CD4-positive, alpha-beta T cell treated with Interleukin-6 at 100 ng/mL for 8 hours (primary cell): ENCODE measurements at regions not wholly inside any gene's neighbourhood (a gene's known extent, or its start where the extent isn't known, plus 50 kb on each side); places are given as distances from the start of the nearest gene placed in this dataset.

Experiments
- DNase-seq: peaks from one replicate; pipeline ENCODE4 v3.0.0-alpha.2; 2020; ENCODE audit warnings: mixed read lengths, low spot score

DNA sequence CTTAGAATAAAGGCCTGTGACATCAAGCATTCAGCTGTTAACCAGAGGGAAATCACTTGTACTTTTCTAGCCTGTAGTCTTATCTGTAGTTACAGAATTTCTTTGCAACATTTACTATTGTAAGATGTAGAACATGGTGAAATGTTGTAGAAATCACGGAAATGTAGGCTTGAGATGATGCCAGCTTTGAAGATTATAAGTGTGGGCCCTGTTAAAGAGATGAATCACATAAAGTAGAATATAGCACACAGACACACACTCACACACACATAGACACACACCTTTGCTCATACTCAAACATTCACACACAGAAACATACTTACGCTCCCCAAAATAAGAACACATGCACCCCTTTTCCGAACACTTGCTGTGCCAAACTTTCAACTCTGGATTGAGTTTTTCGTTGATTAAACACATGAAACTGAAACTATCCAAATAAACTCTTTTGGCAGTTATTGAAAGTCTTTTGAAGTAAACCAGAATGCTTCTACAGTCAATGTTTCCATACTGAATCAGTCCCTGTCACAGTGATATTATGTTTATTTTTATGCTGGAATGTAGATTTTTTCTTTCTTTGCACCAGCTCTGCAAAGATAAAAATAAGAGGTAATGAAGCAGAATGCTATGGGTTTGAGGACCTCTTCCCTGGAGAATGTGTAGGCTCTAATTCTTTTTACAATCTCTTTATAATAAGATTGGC, 230.3 kb upstream of the MEOX2 start:
- no peak for DNase-seq

DNA sequence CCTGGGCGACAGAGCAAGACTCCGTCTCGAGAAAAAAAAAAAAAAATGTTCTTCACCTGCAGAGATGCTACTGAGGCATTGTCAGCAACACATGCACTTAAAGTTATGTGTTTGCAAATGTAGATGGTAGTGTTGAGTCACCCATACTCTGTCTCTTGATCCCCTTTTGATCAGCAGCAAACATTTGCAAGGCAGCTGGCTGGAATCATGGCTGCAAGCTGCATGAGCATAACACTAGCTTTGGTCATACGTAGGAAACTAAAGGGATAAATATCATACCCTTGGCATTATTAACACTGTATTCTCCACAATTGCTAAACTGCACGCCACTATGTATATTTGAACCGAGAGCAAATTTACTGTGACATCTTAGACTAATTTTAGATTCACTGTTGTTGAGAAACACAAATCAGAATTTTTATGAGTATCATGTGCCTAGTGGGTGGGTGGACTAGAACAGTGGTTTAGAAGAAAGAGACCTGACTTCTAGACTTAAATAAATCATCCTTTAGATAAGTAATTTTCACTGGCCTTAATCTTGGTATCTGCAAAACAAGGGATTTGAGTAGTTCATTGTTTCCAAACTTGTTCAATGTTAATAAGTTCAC, 229.3 kb upstream of the MEOX2 start:
- no peak for DNase-seq

DNA sequence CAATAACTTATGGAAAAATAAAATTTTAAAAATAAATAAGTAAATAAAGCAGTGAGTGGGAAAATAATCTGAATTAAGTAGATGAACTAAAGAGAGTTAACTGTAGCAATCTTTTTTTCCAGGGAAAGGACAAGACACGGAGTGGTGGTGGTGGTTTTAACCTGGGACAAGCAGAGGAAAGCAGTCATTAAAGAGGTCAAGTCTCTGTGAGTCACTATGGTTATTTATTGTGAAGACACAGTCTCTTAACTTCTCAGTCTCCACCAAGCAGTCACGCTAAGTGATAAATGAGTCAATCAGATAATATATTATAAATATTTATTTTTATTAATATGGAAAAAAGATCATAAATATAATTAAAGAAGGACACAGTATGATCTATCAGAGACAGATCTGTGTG, 228.1 kb upstream of the MEOX2 start:
- no peak for DNase-seq

DNA sequence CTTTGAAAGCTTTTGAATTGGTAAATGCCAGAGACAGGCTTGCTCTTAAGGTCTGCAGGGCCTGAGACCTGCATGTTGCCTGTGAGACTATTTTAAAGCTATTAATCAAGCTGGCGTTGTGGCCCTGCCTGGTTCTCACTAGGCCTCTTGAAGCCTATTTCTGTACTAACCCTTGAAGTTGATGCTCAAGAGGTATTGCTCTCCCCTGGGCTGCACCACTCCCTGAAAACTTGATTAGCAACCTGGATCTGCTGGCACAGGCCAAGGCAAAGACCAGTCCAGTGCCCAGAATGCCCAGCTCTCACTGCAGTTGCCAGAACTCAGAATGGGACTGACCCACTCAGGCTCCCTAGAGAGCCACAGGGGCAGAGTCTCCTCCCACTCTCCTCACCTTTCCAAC, 220.0 kb upstream of the MEOX2 start:
- DNase-seq = no peak

DNA sequence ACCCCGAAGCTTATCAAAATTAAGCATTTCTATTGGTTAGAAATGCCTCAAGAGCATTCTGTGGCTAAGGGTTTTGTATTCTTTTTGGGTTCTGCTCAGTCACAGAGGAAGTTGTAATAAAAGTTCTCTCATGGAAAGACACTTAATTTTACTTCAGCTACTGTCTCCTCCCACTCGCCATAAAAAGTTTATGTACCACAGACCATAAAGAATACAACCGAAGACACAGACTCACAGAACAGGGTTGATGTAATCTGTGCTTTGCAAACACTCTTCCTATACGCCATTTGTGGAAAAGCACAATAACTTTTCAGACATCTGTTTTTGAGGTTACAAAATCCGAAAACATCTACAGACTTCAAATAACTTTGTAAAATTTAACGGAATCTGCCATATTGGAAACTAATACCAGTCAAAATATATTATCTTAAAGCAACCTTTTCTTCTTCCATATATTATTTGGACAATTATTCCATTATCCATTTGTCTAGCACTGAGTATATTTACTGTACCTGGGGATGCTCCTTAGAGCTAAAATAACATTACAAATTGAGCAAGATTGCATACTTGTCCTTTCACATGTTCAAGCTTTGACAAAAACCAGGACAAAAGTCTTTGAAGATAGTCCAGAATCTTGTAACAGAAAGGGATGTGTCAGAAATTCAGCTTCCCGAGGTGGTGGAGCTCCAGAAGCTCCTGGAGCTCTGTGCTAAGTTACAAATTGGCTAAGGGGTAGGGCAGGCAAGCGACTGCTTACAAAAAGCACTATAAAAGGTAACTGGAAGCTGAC, 219.0 kb upstream of the MEOX2 start:
- no peak for DNase-seq

DNA sequence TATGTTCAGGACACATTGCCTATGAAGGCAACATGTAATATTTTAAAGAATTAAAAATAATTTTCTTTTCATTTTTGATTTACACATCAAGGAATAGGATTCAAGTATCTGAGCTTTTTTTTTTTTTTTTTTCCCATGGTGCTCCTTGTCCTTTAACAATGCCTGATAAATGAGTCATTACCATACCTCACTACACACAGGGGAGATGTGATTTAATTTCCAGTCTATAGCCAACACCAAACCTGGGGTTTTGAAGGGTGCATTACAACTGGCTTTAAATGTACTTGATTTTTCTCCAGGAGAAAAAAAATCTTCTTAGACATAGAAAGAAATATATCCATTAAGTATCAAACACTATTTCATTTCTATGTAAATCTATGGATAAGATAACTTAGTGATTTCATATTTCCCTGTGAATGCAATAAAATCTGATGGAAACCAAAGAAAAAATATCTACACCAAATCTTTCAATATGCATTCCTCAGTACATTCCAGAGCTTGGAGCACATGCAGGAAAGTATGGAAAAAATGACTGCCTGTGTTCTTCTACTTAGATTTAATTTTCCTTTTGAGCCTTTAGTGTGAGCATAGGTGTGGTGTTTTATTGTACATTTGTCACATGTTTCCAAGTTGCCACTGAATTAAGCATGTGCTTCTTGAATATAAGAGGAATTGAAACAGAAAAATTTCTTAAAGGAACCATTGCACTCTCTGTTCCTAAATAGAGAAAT, 204.8 kb upstream of the MEOX2 start:
- no peak for DNase-seq

DNA sequence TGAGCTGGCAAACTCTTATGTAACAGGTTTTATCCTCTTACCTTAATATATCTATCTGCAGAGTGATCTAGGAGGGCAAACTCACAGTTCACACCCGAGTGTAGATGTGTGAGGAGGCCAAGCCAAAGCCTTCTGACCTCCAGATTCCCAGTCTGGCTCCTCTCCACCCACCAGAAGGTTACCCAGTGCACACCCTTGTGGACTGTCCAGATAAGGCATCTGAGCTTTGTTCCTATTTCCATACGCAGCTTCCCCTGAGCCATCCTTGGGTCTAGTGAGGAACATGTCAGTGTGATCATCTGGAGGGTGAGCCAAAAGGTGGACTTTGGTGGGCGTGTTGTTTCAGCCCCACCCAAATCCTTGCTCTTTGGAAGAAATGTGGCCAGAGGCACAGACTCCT, 203.0 kb upstream of the MEOX2 start:
- DNase-seq = no peak

DNA sequence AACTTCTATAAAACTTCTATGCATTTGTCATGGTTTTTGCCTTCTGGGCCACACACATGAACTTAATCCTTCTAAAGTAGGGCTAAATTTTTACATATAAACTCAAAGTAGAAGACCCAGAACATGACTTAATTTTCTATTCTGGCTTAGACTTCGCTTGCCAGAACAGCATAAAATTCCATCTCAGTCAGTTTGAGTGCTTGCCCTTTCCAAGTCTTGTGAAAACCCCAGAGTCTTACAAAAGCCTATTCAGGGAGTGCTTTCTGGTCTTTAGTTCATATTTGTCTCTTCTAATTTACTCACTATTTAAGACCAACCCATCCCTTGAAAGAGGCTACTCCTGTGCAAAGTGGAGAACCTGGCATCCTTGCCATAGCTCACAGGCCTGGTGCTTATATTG, 201.6 kb upstream of the MEOX2 start:
- DNase-seq = no peak

DNA sequence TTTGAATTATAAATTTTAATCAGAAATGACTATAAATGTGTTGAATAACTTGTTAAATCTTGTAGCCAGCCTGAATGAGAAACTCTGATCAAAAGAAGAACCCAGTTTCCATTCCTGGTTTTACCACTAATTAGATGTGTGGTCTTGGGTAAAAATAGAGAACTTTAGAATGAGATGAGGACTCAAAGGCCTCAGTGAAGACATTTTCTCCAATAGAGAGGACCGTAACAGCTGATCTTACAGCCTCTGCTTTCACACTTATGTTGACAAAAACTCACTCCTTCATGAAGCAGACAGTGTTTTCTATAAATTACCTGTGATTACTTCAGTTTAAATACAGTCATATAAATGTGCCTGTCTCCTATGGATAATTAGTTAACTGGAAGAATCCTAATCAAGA, 200.1 kb upstream of the MEOX2 start:
- DNase-seq = no peak

DNA sequence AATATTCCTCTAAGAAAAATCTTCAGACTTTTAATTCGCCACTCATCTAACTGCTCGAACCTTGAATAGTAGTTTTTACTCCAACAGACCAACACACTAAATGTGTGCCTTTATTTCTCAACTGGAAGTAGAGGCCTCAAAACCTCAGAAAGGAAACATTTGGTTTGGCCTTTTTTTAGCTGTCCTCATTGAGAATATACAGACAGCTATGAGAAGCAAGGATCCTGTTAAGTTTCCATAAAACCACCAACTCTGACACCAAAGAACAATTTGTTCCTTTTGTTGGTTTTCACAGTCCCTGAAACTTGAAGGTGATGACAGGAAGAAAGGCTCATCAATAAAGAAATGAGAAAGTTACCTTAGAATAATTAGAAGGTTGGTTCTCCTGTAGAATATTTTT, 199.2 kb upstream of the MEOX2 start:
- DNase-seq = no peak

DNA sequence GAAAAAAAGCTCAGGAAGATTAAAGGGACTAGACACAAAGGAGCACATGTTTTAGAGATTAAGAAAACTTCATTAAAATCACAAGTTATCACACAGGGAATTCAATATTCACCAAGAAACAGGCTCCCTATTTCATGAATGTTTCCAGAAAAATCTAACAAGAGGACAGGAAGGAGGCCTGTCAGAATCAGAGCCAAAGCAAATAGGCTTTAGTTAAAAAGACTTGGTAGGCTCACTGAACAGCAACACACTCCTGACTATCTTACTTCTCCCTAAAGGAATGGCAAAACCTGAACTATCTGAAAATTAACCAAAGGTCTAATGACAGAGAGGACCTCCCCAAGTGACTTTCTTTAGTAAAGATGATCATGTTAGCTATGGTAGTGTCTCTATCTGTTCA, 188.3 kb upstream of the MEOX2 start:
- no peak for DNase-seq

DNA sequence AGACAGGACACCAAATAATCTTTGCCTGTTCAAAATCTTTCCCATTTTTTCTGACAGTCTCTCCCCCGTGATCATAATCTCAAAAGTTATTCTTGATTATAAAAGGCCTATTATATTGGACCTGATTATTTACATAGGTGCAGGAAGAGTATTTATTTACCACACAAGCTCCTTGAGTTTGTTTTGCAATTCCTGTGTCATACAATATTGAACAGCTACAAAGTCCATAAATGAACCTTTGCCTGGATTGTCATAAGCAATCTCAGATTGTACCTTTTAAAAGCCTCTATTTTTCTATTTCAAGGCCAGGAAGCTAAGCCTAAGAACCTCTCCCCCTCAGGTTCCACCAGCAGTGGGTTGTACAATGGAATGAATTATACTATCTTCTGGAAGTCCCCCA, 183.9 kb upstream of the MEOX2 start:
- no peak for DNase-seq

DNA sequence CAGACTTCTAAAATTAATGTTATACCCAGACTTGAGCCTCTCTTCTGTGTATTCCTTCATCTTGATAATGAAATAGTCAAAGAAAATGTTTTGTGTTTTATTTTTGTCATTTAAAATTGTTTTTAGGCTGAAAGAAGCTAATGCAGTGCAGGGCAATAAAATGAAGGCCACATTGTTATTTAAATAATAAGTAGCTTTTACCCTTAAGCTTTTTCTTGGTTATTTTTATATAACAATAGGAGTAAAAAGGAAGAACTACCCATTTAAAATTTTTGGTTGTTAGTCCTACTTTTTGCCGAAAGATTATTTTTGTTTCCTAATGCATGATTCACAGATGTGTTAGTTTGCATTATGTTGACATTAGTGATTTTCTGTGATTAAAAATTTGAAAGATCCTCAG, 181.0 kb upstream of the MEOX2 start:
- no peak for DNase-seq

DNA sequence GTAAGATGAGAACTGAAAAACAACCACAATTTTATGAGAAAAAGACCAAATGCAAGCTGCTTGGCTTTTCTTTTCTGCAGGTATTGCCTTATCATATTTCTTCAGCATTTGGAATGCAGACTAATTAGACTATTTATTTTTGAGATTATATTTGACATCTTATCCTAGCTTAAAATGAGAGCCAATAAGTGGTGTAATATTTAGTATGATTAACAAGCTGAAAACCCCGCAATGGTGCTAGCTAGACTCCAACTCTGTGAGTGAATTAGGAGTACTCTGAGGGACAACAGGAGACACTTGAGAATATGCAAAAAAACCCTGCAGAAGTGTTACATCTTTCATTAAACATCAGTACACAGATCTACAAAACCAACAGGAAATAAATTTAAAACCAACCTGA, 180.3 kb upstream of the MEOX2 start:
- no peak for DNase-seq

DNA sequence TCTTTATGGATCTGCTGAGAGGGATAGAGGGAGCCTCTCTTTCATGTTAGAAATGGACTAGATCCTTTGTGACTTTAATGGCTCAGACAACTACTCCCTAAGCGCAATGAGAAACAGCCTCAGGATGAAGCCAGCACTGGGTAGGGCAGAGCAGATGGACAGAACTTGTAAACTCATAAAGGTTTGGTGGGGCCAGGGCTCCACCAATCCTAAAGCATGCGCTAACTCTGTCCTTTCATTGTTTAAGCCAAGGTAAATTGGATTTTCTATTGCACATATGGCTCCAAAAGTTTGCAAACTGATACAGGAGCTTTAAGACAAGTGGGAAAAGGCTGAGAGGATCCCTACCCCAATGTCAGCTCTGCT, 178.1 kb upstream of the MEOX2 start:
- no peak for DNase-seq

DNA sequence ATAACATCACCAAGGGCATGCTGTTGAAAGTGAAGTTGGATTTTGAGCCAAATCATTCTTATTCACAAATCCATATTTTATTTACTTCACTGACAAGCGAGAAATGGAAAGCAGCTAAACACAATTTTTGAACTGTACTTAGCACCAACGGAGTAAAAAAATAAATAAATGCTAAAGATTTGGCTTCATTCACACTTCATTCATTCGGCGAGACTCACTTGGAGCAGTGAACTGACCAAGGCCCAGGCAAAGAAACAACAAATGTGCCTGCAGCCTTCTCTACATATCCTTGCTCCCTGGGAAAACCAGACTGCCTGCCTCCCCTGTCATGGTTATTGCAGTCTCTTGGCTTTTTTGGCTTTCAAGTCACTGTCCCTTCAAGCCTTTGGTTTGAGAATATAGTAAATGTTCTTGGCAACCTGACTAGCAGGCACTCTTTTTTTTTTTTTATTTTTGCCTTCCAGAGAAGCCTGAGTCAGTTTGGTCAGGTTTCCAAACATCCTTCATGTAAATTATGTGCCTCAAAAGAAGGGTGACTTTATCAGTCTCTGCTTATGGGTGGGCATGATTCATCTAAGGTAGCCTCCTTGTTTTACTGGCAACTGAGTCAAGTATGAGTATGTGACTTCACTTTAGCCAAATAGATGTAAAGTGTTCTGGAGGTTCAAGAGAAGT, 177.6 kb upstream of the MEOX2 start:
- DNase-seq = no peak

DNA sequence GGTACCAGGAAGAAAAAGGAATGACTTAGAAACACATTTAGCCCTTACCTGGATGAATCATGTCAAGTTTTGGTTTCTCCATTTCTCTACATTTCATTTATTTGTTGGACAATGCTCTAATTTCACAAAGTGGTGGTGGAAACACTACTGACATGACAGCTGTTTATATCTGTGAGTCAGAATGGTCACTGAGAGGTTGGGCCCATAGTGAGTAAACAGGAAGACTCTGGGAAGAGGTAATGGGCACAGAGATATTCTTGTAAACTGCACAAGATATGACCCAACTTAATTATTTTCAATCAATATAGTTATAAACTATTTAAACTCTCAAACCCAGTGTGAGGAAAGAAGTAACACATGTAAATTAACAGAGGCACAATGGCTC, 176.3 kb upstream of the MEOX2 start:
- no peak for DNase-seq

DNA sequence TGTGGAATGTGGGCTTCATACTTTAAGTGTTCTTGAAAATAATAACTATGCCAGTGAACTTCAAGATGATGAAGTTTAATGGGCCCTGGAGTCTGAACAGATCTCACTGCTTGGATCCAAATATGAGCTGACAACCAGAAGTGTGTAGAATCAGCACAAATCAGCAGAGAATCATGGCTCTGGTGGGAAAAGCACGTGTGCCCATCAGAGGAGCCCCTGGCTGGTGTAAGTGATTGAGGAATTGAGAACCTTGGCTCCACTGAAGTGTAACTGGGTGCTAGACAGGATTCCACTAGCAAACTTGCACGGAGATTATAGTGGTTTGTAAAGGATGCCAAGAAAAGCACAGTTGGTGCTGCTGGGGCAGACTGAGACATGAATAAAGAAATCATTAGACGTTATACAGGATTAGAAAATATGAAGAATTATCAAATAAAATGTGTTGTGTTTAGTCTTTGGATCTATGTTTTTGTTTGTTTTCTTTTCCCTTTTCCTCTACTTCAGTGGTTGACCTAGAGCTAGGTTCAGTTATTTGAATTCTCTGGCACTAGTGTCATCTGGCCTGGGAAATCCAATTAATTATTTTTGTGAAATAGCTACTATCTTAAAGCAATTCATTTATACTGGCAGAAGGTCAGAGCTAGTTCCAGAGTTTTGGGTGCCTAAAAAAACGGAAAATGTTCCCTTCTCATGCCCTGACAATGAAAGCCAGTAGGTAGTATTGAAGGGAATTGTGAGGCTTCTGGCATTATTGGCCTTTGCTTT, 175.7 kb upstream of the MEOX2 start:
- DNase-seq = no peak

DNA sequence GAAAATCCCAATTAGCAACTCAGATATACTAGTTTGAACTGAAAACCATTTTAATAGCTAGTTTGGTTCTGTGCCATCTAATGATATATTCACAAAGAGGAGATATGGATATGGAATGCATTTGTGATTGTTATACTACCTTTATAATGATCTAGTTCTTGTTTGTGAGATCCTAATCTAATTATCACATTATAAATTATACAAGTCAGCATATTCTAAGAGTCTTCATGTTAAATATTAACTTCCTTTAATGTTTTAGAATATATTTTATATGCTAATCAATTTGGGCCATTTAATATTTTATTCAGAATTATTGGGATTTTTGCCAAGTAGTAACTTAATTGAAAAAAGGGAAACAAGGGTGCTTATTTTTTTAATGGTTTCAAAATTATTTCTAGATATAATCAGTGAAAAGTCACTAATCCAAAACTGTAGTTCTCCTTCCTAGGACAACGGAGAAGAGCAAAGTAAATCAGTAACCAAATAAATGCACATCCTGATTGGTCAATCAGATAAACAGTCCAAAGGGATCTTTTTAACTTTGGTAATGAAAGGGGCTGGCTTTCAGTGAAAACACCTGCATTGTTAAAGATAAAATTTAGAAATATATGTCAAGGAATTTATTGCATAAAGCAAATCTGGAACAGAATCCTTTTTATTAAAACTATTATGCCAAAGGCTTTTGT, 173.9 kb upstream of the MEOX2 start:
- no peak for DNase-seq

DNA sequence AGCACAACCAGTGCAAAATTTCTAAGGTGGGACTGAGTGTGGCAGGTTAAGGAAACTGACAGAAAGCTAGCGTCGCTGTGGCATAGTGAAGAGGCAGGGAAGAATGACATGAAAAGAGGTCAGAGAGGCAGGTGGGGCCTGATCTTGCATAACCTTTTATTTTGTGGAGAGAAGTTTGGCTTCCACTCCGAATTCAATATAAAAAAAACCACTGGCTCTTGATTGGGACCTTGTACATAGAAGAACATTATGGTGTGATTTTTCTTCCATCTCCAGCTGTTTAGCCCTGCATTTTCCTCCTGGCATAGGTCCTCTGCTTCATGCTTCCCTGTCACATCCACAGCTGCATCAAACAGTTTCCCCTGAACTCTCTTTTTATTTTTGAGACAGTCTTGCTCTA, 170.5 kb upstream of the MEOX2 start:
- no peak for DNase-seq

DNA sequence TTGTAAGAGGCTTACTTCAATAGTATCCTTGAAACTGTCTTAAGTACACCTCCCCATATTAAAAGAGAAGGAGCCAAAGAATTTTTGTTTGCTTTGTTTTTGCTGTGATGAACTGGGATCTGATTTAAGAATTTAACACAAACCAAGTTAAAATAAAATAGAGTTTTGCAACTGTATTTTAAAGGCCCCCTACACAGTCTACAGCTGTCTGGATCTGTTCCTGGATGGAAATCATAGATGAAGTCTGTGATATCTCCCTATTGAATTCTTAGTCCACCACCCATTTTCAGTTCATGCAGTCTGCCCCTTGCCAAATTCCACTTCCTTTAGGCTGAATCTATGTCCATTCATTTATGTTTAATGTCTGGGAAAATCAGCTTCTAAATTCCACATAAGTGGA, 169.8 kb upstream of the MEOX2 start:
- no peak for DNase-seq
